ENCODE measurements at regions not wholly inside any gene's neighbourhood (a gene's known extent, or its start where the extent isn't known, plus 50 kb on each side); places are given as distances from the start of the nearest gene placed in this dataset.

DNA sequence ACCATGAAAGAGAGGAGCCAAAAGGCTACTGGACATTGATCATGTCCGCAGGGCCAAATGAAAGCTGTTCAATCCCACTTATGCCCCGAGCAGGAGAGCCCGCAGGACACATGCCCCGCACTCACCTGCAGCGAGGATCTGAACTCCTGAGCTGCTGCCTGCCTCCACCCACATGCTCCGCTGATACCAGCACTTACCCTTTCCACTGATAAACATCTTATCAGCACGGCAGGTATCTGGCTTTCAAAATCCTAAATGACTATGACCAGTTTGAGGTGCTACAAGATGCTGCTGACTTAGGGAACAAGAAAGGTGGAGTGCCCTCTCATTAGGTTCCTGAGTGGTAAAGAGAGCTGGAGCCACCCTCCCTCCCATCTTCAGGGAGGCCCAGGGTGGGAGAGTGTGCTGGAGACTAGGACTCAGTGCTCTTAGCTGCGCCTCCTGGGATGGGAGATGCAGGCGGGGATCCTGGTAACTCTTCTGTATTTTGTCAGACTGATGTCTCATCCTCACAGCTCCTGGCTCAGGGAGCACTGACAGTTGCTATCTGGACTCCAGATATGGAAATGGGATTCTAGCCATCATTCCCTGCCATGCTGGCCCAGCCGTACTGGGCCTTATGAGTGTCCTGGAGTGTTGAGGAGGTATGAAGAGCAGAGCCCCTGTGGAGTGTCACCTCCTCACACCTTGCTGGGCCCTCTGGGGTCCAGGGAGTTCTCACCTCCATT, 86.4 kb upstream of the F3 start:
- H3K4me3 ChIP-seq (replicated peaks in 1 of 2; ENCODE audit: low read depth in 2 of 2, low read length in 2 of 2) = no peak overlapping the region
- no peak for DNase-seq (ENCODE audit: low read depth in 2 of 2)
- TF ChIP-seq, protein P1, sequence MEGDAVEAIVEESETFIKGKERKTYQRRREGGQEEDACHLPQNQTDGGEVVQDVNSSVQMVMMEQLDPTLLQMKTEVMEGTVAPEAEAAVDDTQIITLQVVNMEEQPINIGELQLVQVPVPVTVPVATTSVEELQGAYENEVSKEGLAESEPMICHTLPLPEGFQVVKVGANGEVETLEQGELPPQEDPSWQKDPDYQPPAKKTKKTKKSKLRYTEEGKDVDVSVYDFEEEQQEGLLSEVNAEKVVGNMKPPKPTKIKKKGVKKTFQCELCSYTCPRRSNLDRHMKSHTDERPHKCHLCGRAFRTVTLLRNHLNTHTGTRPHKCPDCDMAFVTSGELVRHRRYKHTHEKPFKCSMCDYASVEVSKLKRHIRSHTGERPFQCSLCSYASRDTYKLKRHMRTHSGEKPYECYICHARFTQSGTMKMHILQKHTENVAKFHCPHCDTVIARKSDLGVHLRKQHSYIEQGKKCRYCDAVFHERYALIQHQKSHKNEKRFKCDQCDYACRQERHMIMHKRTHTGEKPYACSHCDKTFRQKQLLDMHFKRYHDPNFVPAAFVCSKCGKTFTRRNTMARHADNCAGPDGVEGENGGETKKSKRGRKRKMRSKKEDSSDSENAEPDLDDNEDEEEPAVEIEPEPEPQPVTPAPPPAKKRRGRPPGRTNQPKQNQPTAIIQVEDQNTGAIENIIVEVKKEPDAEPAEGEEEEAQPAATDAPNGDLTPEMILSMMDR (IDR thresholded peaks at IDR 0.05; ENCODE audit: low read depth, low read length) = no peak

GRCh38 chr1:94624203-94624602, 82.6 kb upstream of the F3 start:
- TF ChIP-seq, protein P1 (IDR thresholded peaks at IDR 0.05; ENCODE audit: low read depth, low read length) = no peak
- no peak for DNase-seq (ENCODE audit: low read depth in 2 of 2)
- H3K4me3 ChIP-seq (replicated peaks in 1 of 2; ENCODE audit: low read depth in 2 of 2, low read length in 2 of 2) = no peak overlapping the region

GRCh38 chr1:94623560-94624148, 82.1 kb upstream of the F3 start:
- peak in 1 of 2 donors; percentile 61 for DNase-seq (ENCODE audit: low read depth in 2 of 2)
- H3K4me3 ChIP-seq (replicated peaks in 1 of 2; ENCODE audit: low read depth in 2 of 2, low read length in 2 of 2) = no peak overlapping the region
- TF ChIP-seq, protein P1 (IDR thresholded peaks at IDR 0.05; ENCODE audit: low read depth, low read length) = no peak

- H3K4me3 ChIP-seq (replicated peaks in 1 of 2; ENCODE audit: low read depth in 2 of 2, low read length in 2 of 2) = no peak overlapping the region
- TF ChIP-seq, protein P1 (IDR thresholded peaks at IDR 0.05; ENCODE audit: low read depth, low read length) = no peak
- DNase-seq (ENCODE audit: low read depth in 2 of 2) = peak; percentile 72 to 76
These were observed 81.2 kb upstream of the F3 start for GRCh38 chr1:94622757-94623156.

GRCh38 chr1:94621802-94622201, 80.2 kb upstream of the F3 start:
- no peak for DNase-seq (ENCODE audit: low read depth in 2 of 2)
- H3K4me3 ChIP-seq (replicated peaks in 1 of 2; ENCODE audit: low read depth in 2 of 2, low read length in 2 of 2) = no peak overlapping the region
- TF ChIP-seq, protein P1 (IDR thresholded peaks at IDR 0.05; ENCODE audit: low read depth, low read length) = no peak

DNA sequence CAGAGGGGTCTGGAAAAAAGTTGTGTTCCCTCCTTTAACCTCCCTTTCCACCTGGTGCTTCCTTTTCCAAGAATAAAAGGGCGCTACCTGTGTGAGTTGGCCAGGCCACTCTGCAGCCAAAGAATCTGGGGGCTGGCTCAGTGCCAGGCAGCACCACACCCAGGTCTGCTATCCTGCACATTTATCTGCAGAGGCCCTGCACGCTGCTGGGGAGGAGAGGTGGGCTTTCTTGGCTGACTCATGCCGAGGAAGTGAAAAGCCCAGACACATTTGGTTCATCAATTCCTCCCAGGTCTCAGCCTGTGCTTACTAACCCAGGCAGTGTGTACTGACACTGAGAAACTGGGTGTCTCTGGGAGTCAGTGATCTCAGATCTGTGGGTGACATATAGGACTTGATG, 79.8 kb upstream of the F3 start:
- peak in 1 of 2 donors; percentile 42 for DNase-seq (ENCODE audit: low read depth in 2 of 2)
- TF ChIP-seq, protein P1 (IDR thresholded peaks at IDR 0.05; ENCODE audit: low read depth, low read length) = no peak
- no peak overlapping the region for H3K4me3 ChIP-seq (replicated peaks in 1 of 2; ENCODE audit: low read depth in 2 of 2, low read length in 2 of 2)
